ENCODE measurements at regions not wholly inside any gene's neighbourhood (a gene's known extent, or its start where the extent isn't known, plus 50 kb on each side); places are given as distances from the start of the nearest gene placed in this dataset.

DNA sequence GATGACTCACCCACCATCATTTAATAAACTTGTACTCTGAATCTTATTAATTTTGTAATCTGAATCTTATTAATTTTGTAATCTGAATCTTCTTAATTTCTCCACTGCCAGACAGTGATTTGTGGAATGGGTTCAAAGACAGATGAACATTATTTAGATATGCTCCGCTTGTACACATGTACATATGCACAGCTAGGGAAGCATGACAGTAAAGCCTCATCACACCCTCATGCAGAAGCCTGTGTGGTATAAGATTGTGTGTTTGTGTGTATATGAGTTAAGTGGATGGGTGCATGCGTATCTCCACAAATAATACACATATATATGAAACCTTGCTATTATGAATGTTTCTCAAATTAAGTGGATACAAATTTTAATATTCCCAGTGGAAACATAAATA, 318.5 kb upstream of the SFRP2 start:
- no peak for DNase-seq (ENCODE audit: low read depth in 2 of 3, low spot score in 1 of 3)

DNA sequence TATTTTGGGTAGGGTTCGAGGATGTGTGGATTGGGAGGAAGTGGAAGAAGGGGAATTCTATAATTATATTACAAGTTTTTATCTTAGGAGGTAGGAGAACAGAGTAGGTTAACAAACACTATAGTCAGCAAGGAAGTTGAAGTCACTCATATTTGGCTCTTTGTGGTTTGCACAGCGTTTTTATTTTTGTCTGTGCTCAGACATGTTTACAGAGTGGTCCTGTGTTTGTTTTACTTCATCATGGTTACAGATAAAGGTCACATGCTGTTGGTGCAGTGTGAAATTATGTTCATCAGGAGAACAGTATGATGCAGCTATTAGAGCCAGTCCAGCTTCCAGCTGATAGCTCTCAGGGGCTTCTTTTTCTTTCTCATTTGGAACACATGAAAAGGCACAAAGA, 299.9 kb upstream of the SFRP2 start:
- DNase-seq (ENCODE audit: low read depth in 2 of 3, low spot score in 1 of 3) = no peak

DNA sequence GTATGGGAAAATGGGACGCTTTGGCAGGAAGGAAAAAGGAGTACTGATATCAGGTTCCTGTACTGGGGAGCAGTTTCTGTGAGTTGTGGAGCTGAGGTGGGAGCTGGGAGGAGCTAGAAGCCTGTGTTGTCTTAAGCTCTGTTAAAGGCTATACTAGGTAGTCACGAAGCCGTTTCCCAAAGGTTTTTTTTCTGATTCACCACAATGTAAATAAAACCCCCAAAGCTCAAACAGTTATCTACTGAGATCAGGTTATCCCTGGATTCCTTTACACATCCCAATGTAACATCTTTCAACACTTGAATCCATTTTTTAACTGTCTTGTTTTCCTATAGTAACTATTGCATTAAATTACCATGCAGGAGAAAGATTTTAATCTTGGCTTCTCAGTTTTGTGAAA, 297.4 kb upstream of the SFRP2 start:
- no peak for DNase-seq (ENCODE audit: low read depth in 2 of 3, low spot score in 1 of 3)

DNA sequence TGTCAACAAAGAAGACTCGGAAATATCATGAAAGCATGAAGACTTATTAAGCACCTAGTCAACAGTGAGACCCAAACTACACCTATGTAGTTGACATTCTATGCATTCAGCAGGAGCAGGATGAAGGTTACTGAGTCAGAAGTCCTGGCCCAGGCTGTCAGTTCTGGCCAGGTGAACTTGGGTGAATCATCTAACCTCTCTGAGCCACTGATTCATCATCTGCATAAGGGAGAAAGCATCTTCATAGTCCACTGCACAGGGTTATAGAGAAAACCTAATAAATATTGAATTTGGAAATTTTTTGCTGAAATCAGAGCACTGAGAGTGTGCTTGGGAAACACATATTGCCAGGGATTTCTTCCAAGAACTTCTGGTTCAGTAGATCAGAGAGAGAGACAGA, 296.0 kb upstream of the SFRP2 start:
- no peak for DNase-seq (ENCODE audit: low read depth in 2 of 3, low spot score in 1 of 3)

DNA sequence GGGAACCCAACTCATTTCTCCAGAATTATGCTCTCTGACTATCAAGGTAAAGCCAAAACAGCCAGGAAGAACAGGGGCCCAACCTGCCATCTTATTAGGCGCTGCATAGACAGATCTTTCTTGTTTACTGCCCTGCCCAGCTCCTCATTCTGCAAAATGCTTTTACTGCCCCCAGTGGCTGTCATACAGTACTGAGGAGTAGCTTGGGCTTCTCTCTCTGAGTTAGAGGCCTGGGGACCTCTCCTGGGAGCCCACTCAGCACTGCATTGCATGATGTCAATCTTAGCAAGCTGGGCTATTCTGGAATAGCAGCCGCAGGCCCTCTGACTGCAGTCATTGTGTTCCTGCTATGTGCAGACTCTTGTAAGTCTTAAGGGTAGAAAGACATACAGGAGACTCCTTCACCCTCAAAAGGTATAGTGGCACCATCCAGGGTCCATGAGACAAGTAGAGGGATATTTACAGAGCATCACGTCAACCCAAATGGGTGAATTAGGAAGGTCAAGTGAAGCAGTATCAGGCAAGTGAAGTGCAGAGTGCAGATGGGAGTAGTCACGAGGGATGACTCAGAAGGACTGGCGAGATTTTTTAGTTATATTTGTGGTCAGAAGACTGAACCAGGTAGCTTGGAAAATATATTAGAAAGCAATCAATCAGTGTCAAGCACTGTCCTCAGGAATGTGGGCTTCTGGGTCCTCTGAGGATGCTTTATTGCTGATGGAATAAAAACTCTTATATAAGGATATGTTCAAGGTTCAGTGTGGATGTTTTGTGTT, 294.1 kb upstream of the SFRP2 start:
- DNase-seq (ENCODE audit: low read depth in 2 of 3, low spot score in 1 of 3) = no peak

DNA sequence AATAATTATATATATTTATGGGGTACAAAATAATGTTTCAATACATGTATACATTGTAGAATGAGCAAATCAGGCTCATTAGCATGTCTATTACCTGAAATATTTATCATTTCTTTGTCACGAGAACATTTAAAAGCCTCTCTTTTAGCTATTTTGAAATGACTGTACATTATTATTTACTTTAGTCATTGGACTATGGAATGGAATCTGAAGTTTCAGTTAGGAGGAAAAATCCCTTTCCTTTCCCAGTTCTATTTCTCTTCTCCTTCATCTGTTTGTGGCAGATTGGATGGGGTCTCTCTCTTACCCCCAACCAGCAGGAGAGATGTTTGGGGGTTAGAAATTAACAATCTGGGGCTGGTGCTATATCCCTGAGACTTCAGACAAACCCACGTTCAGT, 292.5 kb upstream of the SFRP2 start:
- no peak for DNase-seq (ENCODE audit: low read depth in 2 of 3, low spot score in 1 of 3)

- no peak for DNase-seq (ENCODE audit: low read depth in 2 of 3, low spot score in 1 of 3)
Observed at GRCh38 chr4:154078504-154079350, 289.8 kb upstream of the SFRP2 start.

- no peak for DNase-seq (ENCODE audit: low read depth in 2 of 3, low spot score in 1 of 3)
Observed at GRCh38 chr4:154076921-154077320, 288.0 kb upstream of the SFRP2 start.

- DNase-seq (ENCODE audit: low read depth in 2 of 3, low spot score in 1 of 3) = peak in 1 of 3 donors; percentile 3
Observed at GRCh38 chr4:154073107-154073822, 284.4 kb upstream of the SFRP2 start.

- DNase-seq (ENCODE audit: low read depth in 2 of 3, low spot score in 1 of 3) = no peak
Observed at GRCh38 chr4:154067786-154068185, 278.9 kb upstream of the SFRP2 start.

DNA sequence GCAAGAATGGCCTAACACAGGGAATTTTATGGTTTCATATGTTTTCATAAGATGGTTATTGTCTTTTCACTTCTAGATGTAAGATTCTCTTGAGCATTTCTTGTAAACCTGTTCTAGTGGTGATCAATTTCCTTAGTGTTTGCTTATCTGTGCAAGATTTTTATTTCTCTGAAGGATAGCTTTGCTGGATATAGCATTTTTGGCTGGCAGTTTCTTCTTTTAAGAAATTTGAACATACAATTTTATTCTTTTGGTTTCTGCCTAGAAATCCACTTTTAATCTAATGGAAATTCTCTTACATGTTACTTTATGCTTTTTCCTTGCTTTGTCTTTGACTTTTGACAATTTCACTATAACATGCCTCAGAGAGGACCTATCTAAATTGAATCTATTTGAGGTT, 276.5 kb upstream of the SFRP2 start:
- no peak for DNase-seq (ENCODE audit: low read depth in 2 of 3, low spot score in 1 of 3)

DNA sequence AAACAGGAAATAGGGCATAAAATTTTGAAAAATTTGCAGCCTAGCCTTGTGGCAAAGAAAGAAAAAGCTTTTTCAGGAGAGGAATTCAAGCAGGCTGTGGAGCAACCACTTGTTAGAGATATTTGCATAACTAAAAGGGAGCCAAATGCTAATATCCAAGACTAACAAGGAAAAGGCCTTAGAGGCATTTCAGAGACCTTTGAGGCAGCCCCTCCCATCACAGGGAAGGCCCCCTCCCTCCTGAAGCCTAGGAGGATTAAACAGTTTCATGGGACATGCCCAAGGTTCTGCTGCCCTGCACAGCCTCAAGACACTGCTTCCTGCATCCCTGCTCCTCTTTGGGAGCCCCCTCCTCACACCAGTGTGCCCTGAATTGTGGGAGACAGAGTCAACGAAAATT, 275.4 kb upstream of the SFRP2 start:
- no peak for DNase-seq (ENCODE audit: low read depth in 2 of 3, low spot score in 1 of 3)

DNA sequence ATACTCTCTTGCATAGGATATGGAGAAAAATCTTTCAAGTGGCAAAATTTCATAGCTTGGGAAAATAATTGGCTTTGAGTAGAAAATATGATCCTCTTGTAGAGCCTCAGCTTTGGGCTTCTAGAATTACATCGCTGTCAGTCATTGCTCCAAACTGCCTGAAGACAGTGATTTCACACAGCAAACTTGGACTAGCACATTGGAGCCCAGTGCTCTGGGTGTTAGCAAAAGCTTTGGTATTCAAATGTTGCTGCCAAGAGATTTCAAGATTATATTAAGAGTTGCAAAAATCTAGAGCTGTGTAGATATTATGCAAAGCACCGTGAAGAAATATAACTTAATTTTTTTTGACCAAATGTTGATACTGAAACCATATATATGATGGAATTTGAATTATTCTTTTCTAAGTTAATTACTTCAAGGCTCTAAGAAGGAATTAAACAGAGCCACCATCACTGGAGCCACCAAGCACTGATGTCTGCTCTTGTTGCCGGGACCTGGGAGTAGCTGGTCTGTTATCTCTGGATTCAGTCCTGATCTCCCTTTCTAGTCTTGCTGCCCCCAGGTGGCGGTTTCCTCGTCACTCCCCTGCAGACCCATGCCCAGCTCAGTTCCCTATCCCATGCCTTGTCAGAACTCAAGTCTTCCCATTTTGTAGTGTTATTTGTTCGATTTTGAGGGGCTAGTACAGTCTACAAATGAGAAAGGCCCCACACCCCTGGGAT, 260.7 kb upstream of the SFRP2 start:
- DNase-seq (ENCODE audit: low read depth in 2 of 3, low spot score in 1 of 3) = no peak

DNA sequence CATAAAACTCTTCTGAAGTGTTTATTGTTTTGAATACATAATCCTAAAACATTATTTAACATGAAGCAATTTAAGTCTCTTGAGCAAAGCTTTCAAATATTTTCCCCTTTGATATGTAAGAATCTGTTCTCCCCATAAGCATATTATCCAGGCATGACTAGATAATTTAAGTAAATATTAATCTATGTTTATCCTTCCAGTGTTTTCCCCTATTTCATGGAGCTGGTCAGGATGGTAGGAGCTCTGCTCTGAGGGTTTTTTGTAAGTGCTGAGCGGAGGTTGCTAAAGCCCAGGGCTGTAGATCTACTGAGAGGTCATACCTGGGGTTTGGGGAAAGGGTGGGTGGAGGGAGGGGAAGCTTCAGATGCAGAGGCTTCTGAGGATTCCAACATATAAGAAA, 258.9 kb upstream of the SFRP2 start:
- DNase-seq (ENCODE audit: low read depth in 2 of 3, low spot score in 1 of 3) = no peak

DNA sequence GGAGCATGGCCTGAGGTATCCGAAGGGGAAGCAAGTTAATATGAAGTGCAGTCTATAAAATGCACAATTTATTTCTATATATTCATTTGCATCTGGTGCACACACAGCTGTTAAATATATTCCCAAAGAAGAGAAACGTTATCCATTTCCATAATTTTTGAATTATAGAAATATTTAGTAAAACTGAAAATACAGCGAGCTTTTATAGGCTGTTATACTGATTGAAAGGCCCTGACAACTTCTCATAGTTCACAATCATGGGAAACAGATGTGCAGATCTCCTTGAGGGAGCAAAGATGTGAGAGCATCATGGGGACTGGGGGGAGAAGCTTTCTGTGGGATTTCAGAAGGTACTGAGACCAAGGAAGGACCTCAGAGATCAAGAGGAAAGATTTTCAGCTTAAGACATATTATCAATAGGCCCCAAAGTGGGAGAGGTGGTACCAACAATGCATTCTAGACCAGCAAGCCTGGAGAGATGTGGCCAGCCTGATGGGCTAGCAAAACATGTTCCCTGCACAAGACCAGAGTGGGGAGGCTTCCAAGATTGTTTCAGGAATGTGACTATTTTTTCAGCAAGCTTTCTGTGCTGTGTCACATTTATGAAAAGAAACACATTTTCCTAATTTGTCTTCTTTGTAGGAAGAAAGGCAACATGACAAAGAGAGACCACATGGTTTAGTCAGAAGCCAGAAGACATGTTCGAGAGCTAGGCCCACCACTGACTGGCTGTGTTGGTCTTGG, 256.0 kb upstream of the SFRP2 start:
- DNase-seq (ENCODE audit: low read depth in 2 of 3, low spot score in 1 of 3) = no peak

DNA sequence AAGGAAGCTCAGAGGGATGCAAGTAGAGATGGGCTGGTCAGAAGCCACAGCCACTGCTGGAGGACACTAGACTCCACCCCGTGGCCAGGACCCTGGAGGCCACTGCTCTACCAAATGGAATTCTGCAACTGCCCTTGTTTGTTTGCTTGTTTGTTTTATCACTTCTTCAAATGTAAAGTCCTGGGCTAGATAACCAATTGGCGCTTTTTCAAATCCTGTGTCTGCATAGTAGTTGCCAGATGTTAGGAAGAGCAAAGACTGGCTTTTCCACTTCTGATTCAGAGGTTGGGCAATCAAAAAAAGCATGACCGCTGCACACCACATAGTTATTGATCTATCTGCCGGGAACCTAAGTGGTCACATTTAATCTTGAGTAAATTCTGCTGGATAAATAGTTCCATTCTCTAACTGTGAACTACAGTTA, 255.2 kb upstream of the SFRP2 start:
- no peak for DNase-seq (ENCODE audit: low read depth in 2 of 3, low spot score in 1 of 3)

- DNase-seq (ENCODE audit: low read depth in 2 of 3, low spot score in 1 of 3) = no peak
Observed at GRCh38 chr4:154041640-154042039, 252.8 kb upstream of the SFRP2 start.

- DNase-seq (ENCODE audit: low read depth in 2 of 3, low spot score in 1 of 3) = no peak
Observed at GRCh38 chr4:154039435-154040343, 250.8 kb upstream of the SFRP2 start.

- DNase-seq (ENCODE audit: low read depth in 2 of 3, low spot score in 1 of 3) = no peak
Observed at GRCh38 chr4:154036856-154037255, 248.0 kb upstream of the SFRP2 start.
